Astrocyte (in vitro differentiated cells and primary cell): ENCODE measurements at regions not wholly inside any gene's neighbourhood (a gene's known extent, or its start where the extent isn't known, plus 50 kb on each side); places are given as distances from the start of the nearest gene placed in this dataset.

Experiments
- CTCF ChIP-seq: IDR thresholded peaks from 2 replicates; pipeline ENCODE4 v1.5.1; 2011; ENCODE audit warnings: low read depth, mild to moderate bottlenecking, inconsistent platforms, low read length, moderate library complexity; ENCODE audit not compliant: insufficient read depth
- EZH2 ChIP-seq: IDR thresholded peaks from 2 replicates; pipeline ENCODE4 v1.6.1; 2012; ENCODE audit warnings: mild to moderate bottlenecking, low read length, inconsistent platforms; ENCODE audit not compliant: insufficient read depth

GRCh38 chr1:38353956-38354355, 307.4 kb upstream of the POU3F1 start:
- TF ChIP-seq CTCF: no peak
- no peak for TF ChIP-seq EZH2
